Tibial artery (tissue), 4 donors: ENCODE measurements at regions not wholly inside any gene's neighbourhood (a gene's known extent, or its start where the extent isn't known, plus 50 kb on each side); places are given as distances from the start of the nearest gene placed in this dataset.

ENCODE experiments used
- DNase-seq, 2 donors: peaks; one replicate each; pipeline ENCODE4 v3.0.0-alpha.2; 2019
- H3K27ac ChIP-seq, 2 donors: fragments of 200-600 bp; sonication (generic) in 1 of 2; 1 replicate in 1 of 2; 2 replicates in 1 of 2; pipeline ENCODE4 v1.5.1; 2018 to 2019; ENCODE audit warnings: mild to moderate bottlenecking in 1 of 2
- H3K27me3 ChIP-seq, 2 donors: fragments of 200-600 bp; sonication (generic) in 1 of 2; one replicate each; pipeline versions ENCODE4 v1.5.1 to v1.6.0; 2016 to 2019
- H3K36me3 ChIP-seq, 3 donors: fragments of 200-600 bp; sonication (generic) in 2 of 3; one replicate each; pipeline ENCODE4 v1.5.1; 2016 to 2019; ENCODE audit warnings: mild to moderate bottlenecking in 2 of 3
- H3K4me1 ChIP-seq, 4 donors: fragments of 200-600 bp; sonication (generic) in 2 of 4; 1 replicate in 3 of 4; 2 replicates in 1 of 4; pipeline ENCODE4 v1.5.1; 2016 to 2019
- H3K4me3 ChIP-seq, 2 donors: fragments of 200-600 bp; sonication (generic) in 1 of 2; 1 replicate in 1 of 2; 2 replicates in 1 of 2; pipeline ENCODE4 v1.5.1; 2018 to 2019; ENCODE audit warnings: mild to moderate bottlenecking in 2 of 2
- H3K9me3 ChIP-seq, 3 donors: fragments of 200-600 bp; sonication (generic) in 1 of 3; one replicate each; pipeline ENCODE4 v1.5.1; 2016 to 2019
- CTCF ChIP-seq, 2 experiments: fragments of 200-600 bp in 1 of 2; fragments of 450-650 bp in 1 of 2; IDR thresholded peaks; one replicate each; pipeline ENCODE4 v1.5.1; 2017 to 2019; ENCODE audit warnings: antibody characterized with exemption in 2 of 2, mild to moderate bottlenecking in 1 of 2, moderate library complexity in 1 of 2
- intact Hi-C: fragments of 100-400 bp; cut with DNase I; formaldehyde crosslinking; loops from one replicate; pipeline ENCODE4 v1.15.0; 2023; ENCODE audit warnings: low total_unique reads

- no peak overlapping the region for H3K4me3 ChIP-seq
- H3K36me3 ChIP-seq = no peaks in the 10 kb centered on the region
- DNase-seq = no peak
- peaks cover 0 to 11% (median 5%) of the 10 kb centered on the region in 4 donors for H3K4me1 ChIP-seq
- H3K27ac ChIP-seq = no peak overlapping the region
- intact Hi-C loops = no loop called here
- TF ChIP-seq CTCF (IDR thresholded peaks at IDR 0.05) = no peak
- no peaks in the 10 kb centered on the region for H3K9me3 ChIP-seq
- no peaks in the 10 kb centered on the region for H3K27me3 ChIP-seq
Measured at GRCh38 chr10:36087006-36088005, 445.2 kb upstream of the FZD8 start.

- DNase-seq = no peak
- TF ChIP-seq CTCF (IDR thresholded peaks at IDR 0.05) = no peak
- H3K9me3 ChIP-seq = no peaks in the 10 kb centered on the region
- intact Hi-C loops = no loop called here
- H3K27ac ChIP-seq = no peak overlapping the region
- no peak overlapping the region for H3K4me3 ChIP-seq
- H3K27me3 ChIP-seq = no peaks in the 10 kb centered on the region
- no peaks in the 10 kb centered on the region for H3K4me1 ChIP-seq
- H3K36me3 ChIP-seq = no peaks in the 10 kb centered on the region
Measured at GRCh38 chr10:36075196-36075595, 433.1 kb upstream of the FZD8 start.

- no peak for TF ChIP-seq CTCF (IDR thresholded peaks at IDR 0.05)
- intact Hi-C loops = no loop called here
- Histone ChIP-seq H3K4me3 (no peak overlapping the region), H3K27ac (no peak overlapping the region), H3K27me3 (no peaks in the 10 kb centered on the region), H3K4me1 (no peaks in the 10 kb centered on the region), H3K9me3 (no peaks in the 10 kb centered on the region), H3K36me3 (no peaks in the 10 kb centered on the region)
- no peak for DNase-seq
Measured at GRCh38 chr10:36073796-36074345, 431.8 kb upstream of the FZD8 start.

GRCh38 chr10:36068542-36068941 is 426.4 kb upstream of the FZD8 start:
- Histone ChIP-seq H3K4me3 (no peak overlapping the region), H3K27me3 (no peaks in the 10 kb centered on the region), H3K9me3 (peaks cover 0 to 8% (median 7%) of the 10 kb centered on the region in 3 donors), H3K4me1 (peaks cover 0 to 2% (median 0%) of the 10 kb centered on the region in 4 donors), H3K27ac (no peak overlapping the region), H3K36me3 (no peaks in the 10 kb centered on the region)
- no peak for TF ChIP-seq CTCF (IDR thresholded peaks at IDR 0.05)
- intact Hi-C loops = no loop called here
- DNase-seq = no peak

- H3K27ac ChIP-seq = no peak overlapping the region
- H3K4me3 ChIP-seq = no peak overlapping the region
- peaks cover 0 to 8% (median 7%) of the 10 kb centered on the region in 3 donors for H3K9me3 ChIP-seq
- DNase-seq = no peak
- H3K36me3 ChIP-seq = no peaks in the 10 kb centered on the region
- intact Hi-C loops = no loop called here
- H3K27me3 ChIP-seq = no peaks in the 10 kb centered on the region
- peaks cover 0 to 9% (median 0%) of the 10 kb centered on the region in 4 donors for H3K4me1 ChIP-seq
- no peak for TF ChIP-seq CTCF (IDR thresholded peaks at IDR 0.05)
Measured at GRCh38 chr10:36067748-36068147, 425.7 kb upstream of the FZD8 start.
